ENCODE measurements at regions not wholly inside any gene's neighbourhood (a gene's known extent, or its start where the extent isn't known, plus 50 kb on each side); places are given as distances from the start of the nearest gene placed in this dataset.
A peak's percentile ranks its signal among the peaks of the same experiment; 100 is the strongest.

GRCh38 chr2:37576831-37577230 lies 94.6 kb downstream of the CDC42EP3 start:
- Histone ChIP-seq H3K4me2 (ENCODE audit: low read depth, low read length) (no peak overlapping the region), H3K4me1 (ENCODE audit: control insufficient read depth, insufficient read depth, low read length) (peaks cover 14% of the 10 kb centered on the region), H2AFZ (replicated peaks; ENCODE audit: low read length, poor library complexity) (no peak overlapping the region), H3K23ac (ENCODE audit: low read depth, low read length) (no peak overlapping the region), H4K8ac (ENCODE audit: low read depth in 2 of 2, low read length in 2 of 2) (0 out of 4 replicates have a peak overlapping the region, but pooled peaks of 1 of the 2 experiments have one; percentile 22), H3K27ac (ENCODE audit: insufficient read depth, low read length) (no peak overlapping the region), H3K9ac (ENCODE audit: low read depth, low read length) (no peak overlapping the region), H3K79me1 (ENCODE audit: low read depth in 1 of 2, low read length in 2 of 2) (no peaks in the 10 kb centered on the region; a peak in 1 of 4 replicates), H2AK5ac (ENCODE audit: low read depth, low read length) (peak overlapping the region; percentile 42; the same call in 1 of the 2 replicates), H3K27me3 (ENCODE audit: control insufficient read depth, insufficient read depth, low read length) (no peaks in the 10 kb centered on the region), H3K36me3 (ENCODE audit: control insufficient read depth, insufficient read depth, low read length) (no peaks in the 10 kb centered on the region), H3K18ac (ENCODE audit: low read depth, low read length) (peak overlapping the region; percentile 50; the same call in 1 of the 2 replicates), H2BK20ac (ENCODE audit: low read depth, low read length) (peak overlapping the region; percentile 16), H4K5ac (ENCODE audit: low read depth, low read length) (peak overlapping the region; percentile 26; the same call in 1 of the 2 replicates), H2BK5ac (ENCODE audit: low read depth, low read length, poor library complexity, severe bottlenecking) (no peak overlapping the region), H3K14ac (replicated peaks; ENCODE audit: low read depth, low read length) (peak overlapping the region; percentile 38; the same call in 1 of the 2 replicates), H2BK15ac (ENCODE audit: low read depth, low read length) (peak overlapping the region; percentile 2; the same call in 1 of the 3 replicates), H2AK9ac (replicated peaks; ENCODE audit: low read depth, low read length, poor library complexity) (no peak overlapping the region), H2BK120ac (ENCODE audit: low read depth, low read length) (peak overlapping the region; percentile 67; the same call in 1 of the 2 replicates), H4K91ac (ENCODE audit: insufficient read depth, low read depth, low read length) (0 out of 2 replicates have a peak overlapping the region, but pooled peaks have one; percentile 6), H4K20me1 (ENCODE audit: insufficient read depth, low read length) (no peaks in the 10 kb centered on the region), H3K4ac (ENCODE audit: low read depth, low read length) (no peak overlapping the region; the same call in 1 of the 2 replicates), H3K56ac (ENCODE audit: extremely low read depth, insufficient read depth, low read length) (no peak overlapping the region), H3K4me3 (ENCODE audit: insufficient read depth, low read depth, low read length) (no peak overlapping the region), H3K9me3 (ENCODE audit: control insufficient read depth, insufficient read depth, low read length) (no peaks in the 10 kb centered on the region), H3K9me1 (ENCODE audit: insufficient read depth, low read length) (peaks cover 3% of the 10 kb centered on the region; the same call in 1 of the 2 replicates)
- dilution Hi-C loops (cut with HindIII; ENCODE audit: low sequenced_read_pairs, unreplicated experiment), result no loop called here
- TF ChIP-seq FOS (IDR thresholded peaks at IDR 0.05; ENCODE audit: low read depth, low read length) (0 out of 2 replicates have a peak, but pooled peaks have one; percentile 34), SMC3 (IDR thresholded peaks at IDR 0.05; ENCODE audit: low read depth, low read length) (no peak), CEBPB (IDR thresholded peaks at IDR 0.05; ENCODE audit: low read depth, low read length) (peak; percentile 77), MAZ (IDR thresholded peaks at IDR 0.05; ENCODE audit: borderline replicate concordance, low read depth, low read length) (no peak), POLR2A (IDR thresholded peaks at IDR 0.05; ENCODE audit: low read depth, low read length) (no peak), BHLHE40 (IDR thresholded peaks at IDR 0.05; ENCODE audit: low read depth, low read length) (no peak)
- DNase-seq (peak; percentile 71), ATAC-seq (ENCODE audit: low read depth) (no peak)
- intact Hi-C loops (cut with micrococcal nuclease), result no loop called here
- no TSS peak for BruUV-seq (replicated peaks)
- ChIA-PET POLR2A (ENCODE audit: unreplicated experiment) (no interaction called here), CTCF (no interaction called here)
- in situ Hi-C loops (cut with MboI; ENCODE audit: low sequenced_read_pairs), result no loop called here
- no CpG with 5 or more reads among the region's 2 CpGs for WGBS, 2 experiments (ENCODE audit: extremely low coverage in 2 of 2, insufficient read length in 1 of 2)

All from IMR-90 (cell line).